BE2C (cell line): ENCODE measurements at regions not wholly inside any gene's neighbourhood (a gene's known extent, or its start where the extent isn't known, plus 50 kb on each side); places are given as distances from the start of the nearest gene placed in this dataset.

Source experiments
- DNase-seq: peaks from one replicate; pipeline ENCODE4 v3.0.0-alpha.2; 2020
- H3K27me3 ChIP-seq: fragments of 250-450 bp; sonication (Bioruptor Pico); 2 replicates; pipeline ENCODE4 v1.5.1; 2020; ENCODE audit warnings: mild to moderate bottlenecking
- H3K36me3 ChIP-seq: fragments of 250-450 bp; sonication (Bioruptor Pico); 2 replicates; pipeline ENCODE4 v1.5.1; 2020; ENCODE audit warnings: mild to moderate bottlenecking
- H3K4me1 ChIP-seq: fragments of 250-450 bp; sonication (Bioruptor Pico); 2 replicates; pipeline ENCODE4 v1.5.1; 2020
- H3K4me3 ChIP-seq: 2 replicates; pipeline ENCODE4 v1.5.1; 2011; ENCODE audit warnings: low read depth, low read length
- H3K9me3 ChIP-seq: fragments of 250-450 bp; sonication (Bioruptor Pico); 2 replicates; pipeline ENCODE4 v1.5.1; 2020
- CTCF ChIP-seq: IDR thresholded peaks from 2 replicates; pipeline ENCODE4 v1.5.1; 2012; ENCODE audit warnings: mild to moderate bottlenecking, low read depth, low read length

DNA sequence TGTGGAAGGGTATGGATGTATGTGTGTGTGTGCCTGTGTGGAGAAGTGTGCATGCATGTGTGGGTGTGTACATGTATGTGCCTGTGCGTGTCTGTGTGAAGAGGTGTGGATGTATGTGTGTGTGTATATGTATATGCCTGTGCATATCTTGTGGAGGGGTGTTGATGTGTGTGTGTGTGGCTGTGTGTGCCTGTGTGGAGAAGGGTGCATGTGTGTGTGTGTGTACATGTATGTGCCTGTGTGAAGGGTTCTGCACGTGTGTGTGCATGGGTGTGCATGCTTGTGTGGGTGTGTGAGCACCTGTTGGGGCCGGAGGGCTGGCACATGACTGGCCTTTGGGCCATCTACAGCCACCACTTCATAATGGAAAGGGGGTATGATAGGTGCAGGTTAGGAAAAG is 291.4 kb downstream of the IRX2 start:
- Histone ChIP-seq H3K36me3 (no peaks in the 10 kb centered on the region), H3K9me3 (no peaks in the 10 kb centered on the region), H3K4me3 (no peak overlapping the region), H3K4me1 (no peaks in the 10 kb centered on the region), H3K27me3 (no peaks in the 10 kb centered on the region)
- DNase-seq: no peak
- no peak for TF ChIP-seq CTCF

- H3K36me3 ChIP-seq: no peaks in the 10 kb centered on the region
Measured at GRCh38 chr5:2459251-2459650, 292.2 kb downstream of the IRX2 start.

GRCh38 chr5:2455878-2456277 is 295.6 kb downstream of the IRX2 start:
- Histone ChIP-seq H3K9me3 (no peaks in the 10 kb centered on the region), H3K36me3 (no peaks in the 10 kb centered on the region), H3K4me1 (no peaks in the 10 kb centered on the region), H3K4me3 (no peak overlapping the region), H3K27me3 (no peaks in the 10 kb centered on the region)
- TF ChIP-seq CTCF: no peak
- no peak for DNase-seq

More at GRCh38 chr5:2459251-2459650, 292.2 kb downstream of the IRX2 start:
- no peak for TF ChIP-seq CTCF
- Histone ChIP-seq H3K27me3 (no peaks in the 10 kb centered on the region), H3K4me1 (no peaks in the 10 kb centered on the region), H3K9me3 (no peaks in the 10 kb centered on the region), H3K4me3 (no peak overlapping the region)
- no peak for DNase-seq

- no peaks in the 10 kb centered on the region for H3K36me3 ChIP-seq
- H3K9me3 ChIP-seq: no peaks in the 10 kb centered on the region; the same call in 1 of the 2 replicates
Measured at GRCh38 chr5:2454876-2455275, 296.6 kb downstream of the IRX2 start.

DNA sequence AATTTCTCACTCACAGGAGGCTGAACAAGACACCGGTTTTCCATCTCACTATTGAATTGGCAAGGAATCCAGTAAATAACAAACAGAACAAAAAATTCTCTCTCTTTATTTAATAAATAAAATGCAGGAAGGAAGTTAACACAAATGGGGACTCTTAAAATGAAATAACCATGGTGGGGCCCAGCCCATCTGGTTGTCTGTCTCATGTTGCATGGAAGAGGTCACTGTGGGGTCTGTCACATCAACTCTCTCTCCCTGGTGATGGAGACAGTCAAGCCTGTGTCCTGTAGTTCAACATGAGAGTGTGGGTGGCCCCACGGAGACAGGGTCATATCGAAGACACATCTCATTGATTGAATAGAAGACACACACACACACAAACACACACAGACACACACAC is 297.7 kb downstream of the IRX2 start:
- H3K4me3 ChIP-seq: no peak overlapping the region
- no peak for TF ChIP-seq CTCF
- H3K4me1 ChIP-seq: no peaks in the 10 kb centered on the region
- no peaks in the 10 kb centered on the region for H3K36me3 ChIP-seq
- no peaks in the 10 kb centered on the region for H3K27me3 ChIP-seq
- no peaks in the 10 kb centered on the region; the same call in 1 of the 2 replicates for H3K9me3 ChIP-seq
- DNase-seq: no peak

More at GRCh38 chr5:2454876-2455275, 296.6 kb downstream of the IRX2 start:
- no peak for TF ChIP-seq CTCF
- no peaks in the 10 kb centered on the region for H3K27me3 ChIP-seq
- DNase-seq: no peak
- no peak overlapping the region for H3K4me3 ChIP-seq
- H3K4me1 ChIP-seq: no peaks in the 10 kb centered on the region

GRCh38 chr5:2451100-2451499 is 300.4 kb downstream of the IRX2 start:
- no peak for DNase-seq
- Histone ChIP-seq H3K4me1 (no peaks in the 10 kb centered on the region), H3K36me3 (no peaks in the 10 kb centered on the region), H3K27me3 (no peaks in the 10 kb centered on the region), H3K4me3 (no peak overlapping the region), H3K9me3 (no peaks in the 10 kb centered on the region; the same call in 1 of the 2 replicates)
- no peak for TF ChIP-seq CTCF
